HG03354 (cell line): ENCODE measurements at regions not wholly inside any gene's neighbourhood (a gene's known extent, or its start where the extent isn't known, plus 50 kb on each side); places are given as distances from the start of the nearest gene placed in this dataset.

Experiments used
- ATAC-seq: cut with Tn5 transposase; IDR thresholded peaks from one replicate; pipeline ENCODE4 v1.9.1; 2021; ENCODE audit warnings: mild to moderate bottlenecking; ENCODE audit not compliant: unreplicated experiment, poor library complexity, severe bottlenecking

- ATAC-seq: no peak
These were observed 648.7 kb upstream of the CCDC179 start for GRCh38 chr11:23509023-23509422.

GRCh38 chr11:23509821-23510220, 649.5 kb upstream of the CCDC179 start:
- no peak for ATAC-seq

GRCh38 chr11:23519194-23519593, 658.9 kb upstream of the CCDC179 start:
- ATAC-seq: no peak

GRCh38 chr11:23520226-23520960, 660.1 kb upstream of the CCDC179 start:
- ATAC-seq: no peak

- ATAC-seq: no peak
These were observed 676.6 kb upstream of the CCDC179 start for GRCh38 chr11:23536907-23537306.

- ATAC-seq: no peak
These were observed 679.3 kb upstream of the CCDC179 start for GRCh38 chr11:23539556-23539955.

- ATAC-seq: peak; percentile 95
These were observed 679.9 kb upstream of the CCDC179 start for GRCh38 chr11:23540101-23540561.

- no peak for ATAC-seq
These were observed 681.9 kb upstream of the CCDC179 start for GRCh38 chr11:23542189-23542588.

GRCh38 chr11:23542816-23543215, 682.5 kb upstream of the CCDC179 start:
- no peak for ATAC-seq

- no peak for ATAC-seq
These were observed 683.5 kb upstream of the CCDC179 start for GRCh38 chr11:23543651-23544222.

- no peak for ATAC-seq
These were observed 691.4 kb upstream of the CCDC179 start for GRCh38 chr11:23551706-23552105.

- no peak for ATAC-seq
These were observed 693.7 kb upstream of the CCDC179 start for GRCh38 chr11:23554002-23554401.

- ATAC-seq: no peak
These were observed 694.8 kb upstream of the CCDC179 start for GRCh38 chr11:23555085-23555484.

- no peak for ATAC-seq
These were observed 696.0 kb upstream of the CCDC179 start for GRCh38 chr11:23556163-23556750.

GRCh38 chr11:23563591-23563990, 703.3 kb upstream of the CCDC179 start:
- ATAC-seq: no peak

GRCh38 chr11:23564370-23564769, 704.1 kb upstream of the CCDC179 start:
- no peak for ATAC-seq

- ATAC-seq: peak; percentile 42
These were observed 708.9 kb upstream of the CCDC179 start for GRCh38 chr11:23569134-23569533.

GRCh38 chr11:23569547-23569946, 709.3 kb upstream of the CCDC179 start:
- ATAC-seq: peak; percentile 81

- no peak for ATAC-seq
These were observed 710.6 kb upstream of the CCDC179 start for GRCh38 chr11:23570828-23571227.

GRCh38 chr11:23573429-23573828, 713.2 kb upstream of the CCDC179 start:
- ATAC-seq: no peak

GRCh38 chr11:23574149-23574548, 713.9 kb upstream of the CCDC179 start:
- ATAC-seq: no peak
